ENCODE measurements at regions not wholly inside any gene's neighbourhood (a gene's known extent, or its start where the extent isn't known, plus 50 kb on each side); places are given as distances from the start of the nearest gene placed in this dataset.
"Not testable (repeated sequence)": the region's sequence is repeated elsewhere in the genome, so short reads cannot be mapped to it uniquely, and the experiment has no call there.

- DNase-seq (ENCODE audit: low read depth in 2 of 3, low spot score in 2 of 3): no peak
Observed at GRCh38 chr6:47180633-47181032, 129.1 kb downstream of the TNFRSF21 start.

- no peak for DNase-seq (ENCODE audit: low read depth in 2 of 3, low spot score in 2 of 3)
Observed at GRCh38 chr6:47179286-47179685, 130.4 kb downstream of the TNFRSF21 start.

GRCh38 chr6:47175656-47176055, 133.5 kb upstream of the ADGRF1 start:
- no peak for DNase-seq (ENCODE audit: low read depth in 2 of 3, low spot score in 2 of 3)

GRCh38 chr6:47174502-47175023, 132.4 kb upstream of the ADGRF1 start:
- no peak for DNase-seq (ENCODE audit: low read depth in 2 of 3, low spot score in 2 of 3)

- DNase-seq (ENCODE audit: low read depth in 2 of 3, low spot score in 2 of 3): not testable (repeated sequence)
Observed at GRCh38 chr6:47174063-47174462, 131.9 kb upstream of the ADGRF1 start.

GRCh38 chr6:47173145-47173544, 131.0 kb upstream of the ADGRF1 start:
- not testable (repeated sequence) for DNase-seq (ENCODE audit: low read depth in 2 of 3, low spot score in 2 of 3)

- no peak for DNase-seq (ENCODE audit: low read depth in 2 of 3, low spot score in 2 of 3)
Observed at GRCh38 chr6:47170617-47170947, 128.4 kb upstream of the ADGRF1 start.

GRCh38 chr6:47169785-47170616, 127.9 kb upstream of the ADGRF1 start:
- DNase-seq (ENCODE audit: low read depth in 2 of 3, low spot score in 2 of 3): no peak

GRCh38 chr6:47168180-47168579, 126.0 kb upstream of the ADGRF1 start:
- no peak for DNase-seq (ENCODE audit: low read depth in 2 of 3, low spot score in 2 of 3)

- DNase-seq (ENCODE audit: low read depth in 2 of 3, low spot score in 2 of 3): no peak
Observed at GRCh38 chr6:47165918-47166317, 123.8 kb upstream of the ADGRF1 start.

- no peak for DNase-seq (ENCODE audit: low read depth in 2 of 3, low spot score in 2 of 3)
Observed at GRCh38 chr6:47164877-47165276, 122.7 kb upstream of the ADGRF1 start.

- no peak for DNase-seq (ENCODE audit: low read depth in 2 of 3, low spot score in 2 of 3)
Observed at GRCh38 chr6:47163536-47163935, 121.4 kb upstream of the ADGRF1 start.

- DNase-seq (ENCODE audit: low read depth in 2 of 3, low spot score in 2 of 3): peak in 1 of 3 donors; percentile 11
Observed at GRCh38 chr6:47162793-47163192, 120.7 kb upstream of the ADGRF1 start.

- DNase-seq (ENCODE audit: low read depth in 2 of 3, low spot score in 2 of 3): no peak
Observed at GRCh38 chr6:47162231-47162630, 120.1 kb upstream of the ADGRF1 start.

- peak in 2 of 3 donors; percentile 35 to 56 for DNase-seq (ENCODE audit: low read depth in 2 of 3, low spot score in 2 of 3)
Observed at GRCh38 chr6:47161176-47161687, 119.1 kb upstream of the ADGRF1 start.

GRCh38 chr6:47160702-47161101, 118.6 kb upstream of the ADGRF1 start:
- DNase-seq (ENCODE audit: low read depth in 2 of 3, low spot score in 2 of 3): no peak

GRCh38 chr6:47159763-47160162, 117.6 kb upstream of the ADGRF1 start:
- DNase-seq (ENCODE audit: low read depth in 2 of 3, low spot score in 2 of 3): no peak

GRCh38 chr6:47157653-47158219, 115.6 kb upstream of the ADGRF1 start:
- DNase-seq (ENCODE audit: low read depth in 2 of 3, low spot score in 2 of 3): no peak

- DNase-seq (ENCODE audit: low read depth in 2 of 3, low spot score in 2 of 3): no peak
Observed at GRCh38 chr6:47157063-47157462, 114.9 kb upstream of the ADGRF1 start.

- DNase-seq (ENCODE audit: low read depth in 2 of 3, low spot score in 2 of 3): no peak
Observed at GRCh38 chr6:47156196-47156595, 114.1 kb upstream of the ADGRF1 start.

- DNase-seq (ENCODE audit: low read depth in 2 of 3, low spot score in 2 of 3): no peak
Observed at GRCh38 chr6:47153404-47153755, 111.2 kb upstream of the ADGRF1 start.
